K562 (cell line): ENCODE measurements at regions not wholly inside any gene's neighbourhood (a gene's known extent, or its start where the extent isn't known, plus 50 kb on each side); places are given as distances from the start of the nearest gene placed in this dataset.

ENCODE experiments used
- ATAC-seq: fragments of 200-7000 bp; cut with Tn5 transposase; 3 replicates; pipeline ENCODE4 v1.9.1; 2020; ENCODE audit warnings: moderate library complexity
- BruUV-seq: library from RNA; stranded (reverse); fragments of 400-500 nt; replicated peaks from 2 replicates; lab custom pipeline; 2021; lab: Mats Ljungman, UMichigan
- CTCF ChIA-PET: fragments of 300-600 bp; formaldehyde crosslinking; extraction: SDS; loops from one replicate; lab custom pipeline; 2021; ENCODE audit warnings: low intra/inter-chr PET ratio; lab: Yijun Ruan, JAX
- POLR2A ChIA-PET: fragments of 300-600, 350-650 bp; sonication (Branson Sonifier 250); formaldehyde crosslinking; extraction: SDS; loops from one replicate; lab custom pipeline; 2021; ENCODE audit warnings: antibody characterized with exemption, inconsistent platforms; lab: Yijun Ruan, JAX
- DNase-seq, 4 experiments: peaks; one replicate each; pipeline versions ENCODE4 v3.0.0 to v3.0.0-alpha.2; 2011 to 2018; ENCODE audit warnings: low spot score in 3 of 4, mixed read lengths in 3 of 4; ENCODE audit errors: extremely low read depth in 1 of 4
- FAIRE-seq: peaks from 2 replicates; lab custom pipeline; 2011; peaks lifted over from hg19 to GRCh38; lab: Jason Lieb, UNC
- H2AFZ ChIP-seq: 2 replicates; pipeline ENCODE4 v1.6.0; 2011; ENCODE audit warnings: low read depth, low read length, control low read depth, inconsistent platforms
- H3K27ac ChIP-seq: fragments of 200-600 bp; 3 replicates; pipeline ENCODE4 v1.8.0; 2011; ENCODE audit warnings: low read depth, mild to moderate bottlenecking, control low read depth, inconsistent platforms, low read length, moderate library complexity, mixed read lengths; ENCODE audit errors: extremely low read depth
- H3K27me3 ChIP-seq, 2 experiments: fragments of 300-600 bp in 1 of 2; 2 replicates in 1 of 2; 3 replicates in 1 of 2; pipeline versions ENCODE4 v1.6.0 to v1.8.0; 2011; ENCODE audit warnings: inconsistent platforms in 2 of 2, low read length in 2 of 2, mild to moderate bottlenecking in 1 of 2, mixed read lengths in 1 of 2, moderate library complexity in 1 of 2; ENCODE audit not compliant: control insufficient read depth in 2 of 2, insufficient read depth in 2 of 2
- H3K36me3 ChIP-seq: fragments of 300-600 bp; 3 replicates; pipeline ENCODE4 v1.8.0; 2011; ENCODE audit warnings: mild to moderate bottlenecking, low read length, inconsistent platforms; ENCODE audit not compliant: control insufficient read depth, insufficient read depth
- H3K4me1 ChIP-seq, 2 experiments: fragments of 200-600 bp in 1 of 2; replicated peaks in 1 of 2; 2 replicates in 1 of 2; 3 replicates in 1 of 2; pipeline versions ENCODE4 v1.5.1 to v1.8.0; 2011; ENCODE audit warnings: inconsistent platforms in 2 of 2, low read length in 2 of 2, mild to moderate bottlenecking in 1 of 2, mixed read lengths in 1 of 2, moderate library complexity in 1 of 2; ENCODE audit not compliant: control insufficient read depth in 2 of 2, insufficient read depth in 2 of 2
- H3K4me2 ChIP-seq: 2 replicates; pipeline ENCODE4 v1.6.1; 2011; ENCODE audit warnings: low read length, control low read depth, inconsistent platforms, mixed read lengths; ENCODE audit not compliant: insufficient read depth
- H3K4me3 ChIP-seq: fragments of 200-600 bp; sonication (generic), shearing (Covaris generic); 2 replicates; pipeline ENCODE4 v1.5.1; 2016; ENCODE audit warnings: control low read depth, inconsistent platforms
- H3K79me2 ChIP-seq: fragments of 200-600 bp; 3 replicates; pipeline ENCODE4 v1.8.0; 2011; ENCODE audit warnings: low read length, inconsistent platforms; ENCODE audit not compliant: control insufficient read depth, insufficient read depth
- H3K9ac ChIP-seq, 2 experiments: 2 replicates each; pipeline versions ENCODE4 v1.6.0 to v1.6.1; 2011; ENCODE audit warnings: low read depth in 2 of 2, low read length in 2 of 2, control low read depth in 1 of 2, inconsistent platforms in 1 of 2, mild to moderate bottlenecking in 1 of 2, mixed read lengths in 1 of 2; ENCODE audit not compliant: insufficient read depth in 1 of 2
- H3K9me1 ChIP-seq: one replicate; pipeline ENCODE4 v1.6.0; 2011; ENCODE audit warnings: inconsistent platforms, mild to moderate bottlenecking, low read length, moderate library complexity; ENCODE audit not compliant: control insufficient read depth, insufficient read depth
- H3K9me3 ChIP-seq: replicated peaks from 2 replicates; pipeline ENCODE4 v1.5.1; 2011; ENCODE audit warnings: low read depth, low read length, inconsistent platforms; ENCODE audit not compliant: control insufficient read depth, insufficient read depth
- H4K20me1 ChIP-seq: replicated peaks from 2 replicates; pipeline ENCODE4 v1.6.1; 2011; ENCODE audit warnings: low read length, inconsistent platforms, mixed read lengths; ENCODE audit not compliant: control insufficient read depth, insufficient read depth
- ATF1 ChIP-seq, 2 experiments: fragments of 450-650 bp in 1 of 2; IDR thresholded peaks; 2 replicates each; pipeline ENCODE4 v1.6.1; 2016; ENCODE audit warnings: missing compliant biosample characterization in 1 of 2, missing genetic modification characterization in 1 of 2
- FOXA3 ChIP-seq, 2 experiments: fragments of 450-650 bp in 1 of 2; sonication (generic) in 1 of 2; formaldehyde crosslinking; IDR thresholded peaks in 1 of 2; conservative IDR thresholded peaks in 1 of 2; 2 replicates each; pipeline versions ENCODE4 v1.4.0 to v1.8.0; 2020 to 2022; ENCODE audit warnings: mild to moderate bottlenecking in 2 of 2, missing genetic modification reagents in 1 of 2
- FOXP1 ChIP-seq: sonication (generic); formaldehyde crosslinking; IDR thresholded peaks from 2 replicates; pipeline ENCODE4 v1.8.0; 2022; ENCODE audit warnings: mild to moderate bottlenecking, missing genetic modification reagents
- GATA2 ChIP-seq: sonication (generic); formaldehyde crosslinking; IDR thresholded peaks from 2 replicates; pipeline ENCODE4 v1.4.0; 2020; ENCODE audit warnings: mild to moderate bottlenecking, missing genetic modification reagents
- NCOA2 ChIP-seq, 2 experiments: fragments of 450-650 bp; IDR thresholded peaks; 2 replicates each; pipeline ENCODE4 v1.6.1; 2018; ENCODE audit warnings: mild to moderate bottlenecking in 2 of 2, moderate library complexity in 1 of 2; ENCODE audit not compliant: partially characterized antibody in 2 of 2
- NFIC ChIP-seq: fragments of 450-650 bp; IDR thresholded peaks from 2 replicates; pipeline ENCODE4 v1.6.1; 2017; ENCODE audit warnings: mild to moderate bottlenecking, inconsistent platforms
- NONO ChIP-seq, 2 experiments: fragments of 200-400 bp in 1 of 2; fragments of 450-650 bp in 1 of 2; formaldehyde crosslinking in 1 of 2; IDR thresholded peaks; 2 replicates each; pipeline ENCODE4 v1.6.1; 2017; ENCODE audit warnings: low read depth in 2 of 2, mild to moderate bottlenecking in 2 of 2, moderate library complexity in 2 of 2, low read length in 1 of 2
- PURB ChIP-seq: sonication (generic); formaldehyde crosslinking; IDR thresholded peaks from 2 replicates; pipeline ENCODE4 v1.9.0; 2021; ENCODE audit warnings: low read depth, mild to moderate bottlenecking, missing genetic modification reagents
- SUPT5H ChIP-seq: fragments of 450-650 bp; IDR thresholded peaks from 2 replicates; pipeline ENCODE4 v1.6.1; 2016
- ZNF639 ChIP-seq, 2 experiments: fragments of 200-800 bp in 1 of 2; sonication (Bioruptor generic) in 1 of 2; sonication (generic) in 1 of 2; formaldehyde crosslinking in 1 of 2; IDR thresholded peaks in 1 of 2; conservative IDR thresholded peaks in 1 of 2; 2 replicates each; pipeline versions ENCODE4 v1.5.0 to v1.6.1; 2016 to 2020; ENCODE audit warnings: missing compliant biosample characterization in 1 of 2, missing genetic modification characterization in 1 of 2, missing genetic modification reagents in 1 of 2
- WGBS: fragments of 100-300 bp; shearing (Covaris generic); methylation state at CpG from one replicate; pipeline ENCODE4 v1.1.6; 2016; ENCODE audit warnings: low coverage, mixed read lengths; ENCODE audit not compliant: insufficient coverage; ENCODE audit errors: missing lambda C conversion rate; 5-methylcytosine and 5-hydroxymethylcytosine counted together
- in situ Hi-C: fragments of 300-500 bp; cut with MboI; formaldehyde crosslinking; loops from 4 replicates; pipeline ENCODE4 v1.15.0; 2018; ENCODE audit warnings: inconsistent platforms, mixed read lengths
- intact Hi-C: fragments of 100-400 bp; cut with micrococcal nuclease; formaldehyde crosslinking; loops from 2 replicates; pipeline ENCODE4 v1.14.2; 2022

- Histone ChIP-seq H3K79me2 (no peaks in the 10 kb centered on the region), H3K36me3 (no peaks in the 10 kb centered on the region), H2AFZ (no peak overlapping the region), H3K4me2 (no peak overlapping the region), H3K4me1 (no peaks in the 10 kb centered on the region), H3K9me1 (no peaks in the 10 kb centered on the region), H3K4me3 (no peak overlapping the region), H3K27ac (no peak overlapping the region), H4K20me1 (no peaks in the 10 kb centered on the region), H3K9ac (no peak overlapping the region), H3K9me3 (peaks cover 11% of the 10 kb centered on the region), H3K27me3 (peaks cover 0 to 5% of the 10 kb centered on the region in 2 experiments; a peak in 1 of 5 replicates)
- in situ Hi-C loops = no loop called here
- FAIRE-seq (no peak), ATAC-seq (no peak), DNase-seq (peak in 2 of 4 experiments; percentile 51 to 55)
- CTCF ChIA-PET = interaction anchor here (0.7 kb wide), 1 partner anchor 15 kb away, joined by 3 read pairs; no protein-coding TSS in a partner anchor
- WGBS = 3% methylated on average over 2 of the region's 2 CpGs
- intact Hi-C loops = no loop called here
- BruUV-seq = no TSS peak
- POLR2A ChIA-PET = interaction anchor here (2.1 kb wide), 1 partner anchor 11 kb away, joined by 7 read pairs; no protein-coding TSS in a partner anchor
- TF ChIP-seq FOXA3 (CRISPR knock-in tag; conservative IDR thresholded peaks at IDR 0.05 in 1 of 2, IDR thresholded peaks at IDR 0.05 in 1 of 2) (peak in 1 of 2 experiments; percentile 54; a peak in 1 of 4 replicates), SUPT5H (no peak), NCOA2 (IDR thresholded peaks at IDR 0.05; ENCODE audit: partially characterized antibody in 2 of 2) (peak in 1 of 2 experiments; percentile 70), ZNF639 (CRISPR knock-in tag; conservative IDR thresholded peaks at IDR 0.05 in 1 of 2, IDR thresholded peaks at IDR 0.05 in 1 of 2) (peak in 1 of 2 experiments; percentile 59; a peak in 1 of 4 replicates), FOXP1 (CRISPR knock-in tag) (0 out of 2 replicates have a peak, but pooled peaks have one; percentile 75), PURB (peak; percentile 94; the same call in 1 of the 2 replicates), NONO (IDR thresholded peaks at IDR 0.05; ENCODE audit: low read depth in 2 of 2, low read length in 1 of 2) (no peak), NFIC (no peak), ATF1 (CRISPR knock-in tag; IDR thresholded peaks at IDR 0.05) (peak; percentile 30; the same call in 1 of the 2 replicates), ATF1 (tag; IDR thresholded peaks at IDR 0.05) (no peak), GATA2 (CRISPR knock-in tag) (peak; percentile 25)
Observed at GRCh38 chr22:22996511-22997261, 73.6 kb upstream of the GNAZ start.
